SU-DHL-6 (cell line): ENCODE measurements at regions not wholly inside any gene's neighbourhood (a gene's known extent, or its start where the extent isn't known, plus 50 kb on each side); places are given as distances from the start of the nearest gene placed in this dataset.

Experiments
- EZH2phosphoT487 ChIP-seq: fragments of 200-600 bp; sonication (generic), shearing (Covaris generic); conservative IDR thresholded peaks from 2 replicates; pipeline ENCODE4 v1.6.1; 2018; ENCODE audit warnings: mild to moderate bottlenecking, antibody characterized with exemption, low read length, moderate library complexity, mixed read lengths
- TF ChIP-seq, protein P1 (sequence below): fragments of 200-600 bp; sonication (generic); IDR thresholded peaks from one replicate; pipeline ENCODE4 v1.5.1; 2017; ENCODE audit warnings: antibody characterized with exemption, mild to moderate bottlenecking, low read length, moderate library complexity; ENCODE audit not compliant: insufficient read depth, poor library complexity, severe bottlenecking

DNA sequence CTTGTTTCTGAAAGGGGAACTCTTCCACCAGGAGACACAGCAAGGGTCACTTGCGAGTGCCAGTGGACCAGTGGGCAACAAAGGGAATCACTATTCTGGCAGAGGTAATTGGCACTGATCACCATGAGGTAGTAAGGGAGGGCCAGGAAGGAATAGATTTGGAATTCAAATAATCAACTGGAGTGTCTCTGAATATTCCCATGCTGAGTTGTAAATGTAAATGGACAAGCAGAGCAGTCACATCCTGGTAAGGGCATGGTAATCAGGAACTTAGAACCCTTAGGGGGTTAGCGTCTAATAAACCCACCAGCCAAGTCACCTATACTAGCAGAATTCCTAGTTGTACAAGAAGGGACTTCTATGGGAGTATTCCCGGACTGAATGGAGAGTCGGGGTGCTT, 178.5 kb upstream of the UGT8 start:
- TF ChIP-seq, protein P1, sequence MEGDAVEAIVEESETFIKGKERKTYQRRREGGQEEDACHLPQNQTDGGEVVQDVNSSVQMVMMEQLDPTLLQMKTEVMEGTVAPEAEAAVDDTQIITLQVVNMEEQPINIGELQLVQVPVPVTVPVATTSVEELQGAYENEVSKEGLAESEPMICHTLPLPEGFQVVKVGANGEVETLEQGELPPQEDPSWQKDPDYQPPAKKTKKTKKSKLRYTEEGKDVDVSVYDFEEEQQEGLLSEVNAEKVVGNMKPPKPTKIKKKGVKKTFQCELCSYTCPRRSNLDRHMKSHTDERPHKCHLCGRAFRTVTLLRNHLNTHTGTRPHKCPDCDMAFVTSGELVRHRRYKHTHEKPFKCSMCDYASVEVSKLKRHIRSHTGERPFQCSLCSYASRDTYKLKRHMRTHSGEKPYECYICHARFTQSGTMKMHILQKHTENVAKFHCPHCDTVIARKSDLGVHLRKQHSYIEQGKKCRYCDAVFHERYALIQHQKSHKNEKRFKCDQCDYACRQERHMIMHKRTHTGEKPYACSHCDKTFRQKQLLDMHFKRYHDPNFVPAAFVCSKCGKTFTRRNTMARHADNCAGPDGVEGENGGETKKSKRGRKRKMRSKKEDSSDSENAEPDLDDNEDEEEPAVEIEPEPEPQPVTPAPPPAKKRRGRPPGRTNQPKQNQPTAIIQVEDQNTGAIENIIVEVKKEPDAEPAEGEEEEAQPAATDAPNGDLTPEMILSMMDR, result no peak
- TF ChIP-seq EZH2phosphoT487, result no peak
